DMS114 treated with DMSO at 0.1 percent for 48 hours (cell line): ENCODE measurements at regions not wholly inside any gene's neighbourhood (a gene's known extent, or its start where the extent isn't known, plus 50 kb on each side); places are given as distances from the start of the nearest gene placed in this dataset.
"Not testable (repeated sequence)": the region's sequence is repeated elsewhere in the genome, so short reads cannot be mapped to it uniquely, and the experiment has no call there.

Source experiments
- DNase-seq: peaks from one replicate; lab custom pipeline; 2025; ENCODE audit not compliant: unreplicated experiment; lab: John Stamatoyannopoulos, UW

GRCh38 chr10:3954615-3955014 is 169.6 kb upstream of the KLF6 start:
- DNase-seq: no peak

DNA sequence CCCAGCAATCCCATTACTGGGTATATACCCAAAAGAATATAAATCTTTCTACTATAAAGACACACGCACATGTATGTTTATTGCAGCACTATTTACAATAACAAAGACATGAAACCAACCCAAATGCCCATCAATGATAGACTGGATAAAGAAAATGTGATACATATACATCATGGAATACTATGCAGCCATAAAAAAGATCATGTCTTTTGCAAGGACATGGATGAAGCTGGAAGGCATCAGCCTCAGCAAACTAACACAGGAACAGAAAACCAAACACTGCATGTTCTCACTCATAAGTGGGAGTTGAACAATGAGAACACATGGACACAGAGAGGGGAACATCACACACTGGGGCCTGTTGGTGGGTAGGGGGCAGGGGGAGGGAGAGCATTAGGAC is 169.0 kb upstream of the KLF6 start:
- DNase-seq: not testable (repeated sequence)

GRCh38 chr10:3951993-3952392 is 167.0 kb upstream of the KLF6 start:
- no peak for DNase-seq

DNA sequence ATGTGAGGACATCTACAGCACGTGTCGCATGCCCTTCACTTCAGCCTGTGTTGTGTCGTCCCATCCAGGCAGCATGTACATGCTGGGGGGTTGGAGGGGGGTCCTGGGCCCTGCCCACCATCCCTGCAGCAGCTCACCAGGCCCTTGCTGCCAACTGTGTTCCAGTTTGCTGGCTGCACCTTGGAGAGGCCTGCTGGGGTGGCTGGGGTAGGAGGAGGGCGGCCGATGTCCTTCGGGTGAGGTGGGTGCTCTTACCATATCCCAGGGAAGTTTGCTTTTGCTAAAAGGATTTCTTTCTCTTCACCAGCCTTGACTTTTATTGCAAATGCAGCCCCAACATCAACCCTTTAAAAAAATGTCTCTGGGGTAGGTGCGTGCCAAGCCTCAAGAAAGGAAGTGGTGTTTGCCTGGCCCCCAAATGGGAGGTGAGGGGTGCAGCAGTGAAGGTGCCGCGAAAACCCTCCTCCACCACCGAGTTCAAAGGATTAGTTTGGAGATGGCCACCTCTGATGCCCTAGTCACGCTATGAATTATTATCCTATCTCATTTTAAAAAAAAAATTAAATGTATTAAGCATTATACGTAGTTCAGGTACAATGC is 165.8 kb upstream of the KLF6 start:
- no peak for DNase-seq

DNA sequence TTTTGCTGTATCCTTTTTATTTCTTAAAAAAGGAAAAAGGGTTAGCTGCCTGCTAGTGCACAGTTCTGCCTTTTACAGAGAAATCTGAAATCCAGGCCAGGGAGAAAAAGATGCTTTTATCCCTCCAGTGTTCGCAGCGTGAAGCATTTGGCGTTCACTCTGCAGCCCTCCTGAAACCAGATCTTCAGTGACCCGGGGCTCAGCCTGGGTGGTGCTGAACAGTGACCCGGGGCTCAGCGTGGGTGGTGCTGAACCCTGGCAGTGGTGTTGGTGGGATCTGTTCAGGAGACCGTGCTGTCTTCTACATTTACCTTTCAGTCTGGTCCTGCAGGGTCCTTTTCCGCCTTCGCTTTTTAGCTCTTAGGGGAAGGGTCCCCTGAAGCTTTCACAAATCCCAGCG is 164.7 kb upstream of the KLF6 start:
- no peak for DNase-seq

DNA sequence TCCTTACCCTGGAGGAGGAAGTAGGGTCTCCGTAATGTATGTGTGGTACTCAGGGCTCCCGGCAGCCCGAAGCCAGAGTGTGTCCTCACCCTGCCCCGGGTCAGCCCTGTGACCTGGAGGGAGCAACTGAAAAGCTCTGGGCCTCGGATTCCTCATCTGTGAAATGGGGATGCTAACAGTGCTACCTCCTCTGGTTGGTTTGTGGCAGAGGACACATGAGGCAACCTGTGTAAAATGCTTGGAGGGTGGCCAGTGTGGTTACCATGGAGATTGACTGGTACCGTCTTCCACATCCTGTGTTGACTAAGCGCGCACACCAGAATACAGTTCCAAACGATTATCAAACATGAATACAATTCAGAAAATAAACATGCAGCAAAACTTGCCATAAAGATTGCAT is 163.8 kb upstream of the KLF6 start:
- no peak for DNase-seq

DNA sequence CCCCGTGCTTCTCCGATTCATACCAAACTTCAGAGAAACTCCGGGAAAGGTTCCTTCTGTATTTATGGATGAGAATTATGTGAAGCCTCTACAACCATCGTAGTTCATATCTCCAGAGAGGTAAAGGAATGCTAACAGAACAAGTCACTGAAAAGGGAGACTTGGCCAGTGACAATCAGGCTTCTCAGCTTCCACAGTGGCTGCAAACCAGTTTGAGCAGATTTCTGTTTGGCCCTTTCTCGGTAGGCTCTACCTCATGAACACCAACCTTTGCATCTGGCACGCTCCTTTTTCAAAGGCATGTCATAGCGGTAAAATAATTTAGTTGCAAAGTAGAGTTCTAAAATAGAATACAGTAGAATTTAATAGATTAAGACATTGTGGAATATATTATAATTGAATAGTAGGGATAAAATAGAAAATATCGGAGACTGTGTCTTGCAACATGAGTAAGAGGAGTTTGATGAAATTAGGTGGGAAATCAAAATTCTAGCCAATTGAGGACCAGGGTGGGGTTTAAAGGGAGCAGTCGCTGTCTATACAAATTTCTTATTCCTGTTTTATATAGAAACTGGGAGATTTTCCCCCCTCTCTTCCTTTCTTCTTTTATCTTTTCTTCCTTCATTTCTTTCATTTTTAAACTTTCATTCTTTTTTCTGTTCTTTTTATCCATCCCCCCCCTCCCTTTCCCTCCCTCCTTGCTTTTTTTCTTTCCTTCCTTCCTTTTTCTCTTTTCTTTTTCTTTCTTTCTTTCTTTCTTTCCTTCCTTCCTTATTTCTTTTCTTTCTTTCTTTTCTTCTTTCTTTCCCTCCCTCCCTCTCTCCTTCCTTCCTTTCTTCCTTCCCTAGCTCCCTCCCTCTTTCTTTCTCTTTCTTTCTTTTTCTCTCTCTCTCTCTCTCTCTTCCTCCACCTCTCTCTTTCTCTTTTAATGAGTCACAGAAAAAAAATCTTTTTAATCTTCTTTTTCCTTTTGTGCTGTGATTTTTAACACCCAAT is 161.5 kb upstream of the KLF6 start:
- no peak for DNase-seq

DNA sequence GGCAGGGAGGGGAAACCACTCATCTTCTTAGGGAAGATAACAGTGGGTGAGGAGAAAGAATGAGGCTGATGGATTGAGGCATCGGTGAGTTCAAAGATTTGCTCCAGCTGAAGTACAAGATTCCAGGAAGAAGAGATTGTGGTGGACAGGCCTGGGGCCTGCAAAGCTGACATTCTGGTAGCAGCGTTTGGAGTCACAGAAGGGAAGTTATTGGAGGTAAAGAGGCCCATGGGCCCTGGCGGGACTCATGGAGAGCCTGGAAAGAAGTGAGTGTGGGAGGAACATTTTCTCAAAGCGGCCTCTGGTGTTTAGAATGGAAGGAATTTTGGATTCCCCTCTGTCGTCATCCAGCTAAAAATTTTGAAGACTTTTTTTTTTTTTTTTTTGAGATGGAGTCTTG is 160.0 kb upstream of the KLF6 start:
- no peak for DNase-seq

DNA sequence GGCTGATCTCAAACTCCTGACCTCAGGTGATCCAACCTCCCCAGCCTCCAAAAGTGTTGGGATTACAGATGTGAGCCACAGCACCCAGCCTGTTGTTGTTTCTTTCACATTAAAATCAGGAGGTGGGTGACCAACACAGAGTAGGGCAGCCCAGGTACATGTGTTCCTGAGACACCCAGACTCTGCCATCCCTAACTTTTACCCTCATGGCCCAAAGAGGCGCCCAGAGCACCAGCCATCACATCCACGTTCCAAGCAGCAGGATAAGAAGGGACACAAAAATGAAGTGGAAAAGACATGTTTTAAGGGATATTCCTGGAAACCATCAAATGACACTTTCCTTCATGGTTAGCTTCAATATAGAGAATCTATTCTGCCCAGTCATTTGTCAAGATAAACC is 159.6 kb upstream of the KLF6 start:
- DNase-seq: no peak

DNA sequence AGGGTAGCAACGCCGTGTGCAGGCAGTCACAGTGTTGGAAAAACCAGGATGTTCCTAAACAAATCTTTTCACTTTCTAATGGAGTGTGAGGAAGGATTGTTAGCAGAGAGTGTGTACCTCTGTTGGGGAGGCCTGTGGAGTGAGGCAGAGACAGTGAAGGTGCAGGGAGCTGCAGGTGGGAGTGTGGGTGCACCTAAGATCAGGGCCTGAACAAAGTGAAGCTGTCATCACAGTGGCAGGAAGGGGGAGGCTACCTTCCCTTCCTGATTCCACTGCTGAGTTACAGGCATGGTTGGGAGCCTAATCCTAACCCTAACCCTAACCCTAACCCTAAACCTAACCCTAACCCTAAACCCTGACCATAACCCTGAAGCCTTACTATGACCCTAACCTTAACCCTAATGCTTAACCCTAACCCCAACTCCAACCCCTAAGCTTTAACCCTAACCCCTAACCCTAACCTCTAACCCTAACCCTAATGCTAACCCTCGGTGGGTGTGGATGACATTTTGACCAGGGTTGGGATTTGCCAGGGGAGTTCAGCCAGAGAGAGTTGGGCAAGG is 158.8 kb upstream of the KLF6 start:
- no peak for DNase-seq

GRCh38 chr10:3942937-3943489 is 158.0 kb upstream of the KLF6 start:
- no peak for DNase-seq

DNA sequence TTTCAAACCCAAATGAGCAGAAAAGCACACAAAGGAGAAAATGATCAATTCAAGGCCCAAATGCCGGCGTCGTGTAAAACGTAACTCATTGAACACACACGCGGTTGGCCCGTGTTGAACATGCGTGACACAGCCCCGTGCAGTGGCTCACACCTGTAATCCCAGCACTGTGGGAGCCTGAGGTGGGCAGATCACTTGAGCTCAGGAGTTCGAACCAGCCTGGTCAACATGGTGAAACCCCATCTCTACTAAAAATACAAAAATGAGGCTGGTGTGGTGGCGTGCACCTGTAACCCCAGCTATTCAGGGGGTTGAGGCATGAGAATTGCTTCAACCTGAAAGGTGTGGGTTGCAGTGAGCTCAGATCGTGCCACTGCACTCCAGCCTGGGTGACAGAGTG is 156.7 kb upstream of the KLF6 start:
- DNase-seq: no peak

GRCh38 chr10:3936422-3937040 is 151.5 kb upstream of the KLF6 start:
- no peak for DNase-seq

DNA sequence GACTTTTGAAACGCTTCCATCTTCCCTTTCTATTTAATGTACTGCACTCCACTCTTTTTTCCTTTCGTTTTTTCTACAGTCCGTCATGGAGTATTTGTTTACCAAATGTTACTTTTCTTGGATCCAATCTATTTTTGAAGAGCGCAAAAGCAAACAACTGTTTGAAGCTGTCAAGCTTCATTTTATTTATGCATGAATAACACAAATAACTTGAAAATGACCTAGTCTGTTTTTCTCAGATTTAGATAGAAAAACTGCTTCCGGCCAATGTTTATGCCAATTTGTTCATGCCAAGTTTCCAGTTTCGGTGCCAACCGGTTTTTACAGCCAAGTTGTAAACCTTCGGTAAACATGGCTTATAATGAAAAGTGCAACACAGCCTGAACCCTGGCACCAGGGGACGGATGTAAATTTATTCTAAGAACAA is 150.9 kb upstream of the KLF6 start:
- DNase-seq: no peak

GRCh38 chr10:3935141-3935540 is 150.1 kb upstream of the KLF6 start:
- DNase-seq: no peak

- DNase-seq: no peak
These were observed 148.7 kb upstream of the KLF6 start for GRCh38 chr10:3933733-3934132.

- DNase-seq: no peak
These were observed 147.8 kb upstream of the KLF6 start for GRCh38 chr10:3932597-3933375.

DNA sequence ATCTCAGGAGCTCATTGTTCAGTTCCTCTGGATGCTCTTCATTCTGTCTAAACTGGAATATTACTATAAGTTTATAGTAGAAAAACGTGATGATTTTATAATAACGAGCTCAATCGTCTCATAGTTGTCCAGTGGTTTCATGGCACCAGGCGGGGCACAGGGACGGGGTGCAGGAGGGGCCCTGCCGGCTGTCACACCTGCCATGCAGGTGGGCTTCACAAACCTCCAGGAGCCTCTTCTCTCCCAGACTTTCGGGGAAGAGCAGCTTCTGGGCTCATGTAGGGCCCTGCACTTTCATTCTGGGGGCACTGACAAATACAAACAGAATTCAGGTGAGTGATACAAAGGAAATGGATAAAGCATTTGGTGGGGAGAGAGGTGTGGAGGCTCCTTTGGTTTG is 146.9 kb upstream of the KLF6 start:
- DNase-seq: no peak

- DNase-seq: no peak
These were observed 146.2 kb upstream of the KLF6 start for GRCh38 chr10:3931224-3931623.

DNA sequence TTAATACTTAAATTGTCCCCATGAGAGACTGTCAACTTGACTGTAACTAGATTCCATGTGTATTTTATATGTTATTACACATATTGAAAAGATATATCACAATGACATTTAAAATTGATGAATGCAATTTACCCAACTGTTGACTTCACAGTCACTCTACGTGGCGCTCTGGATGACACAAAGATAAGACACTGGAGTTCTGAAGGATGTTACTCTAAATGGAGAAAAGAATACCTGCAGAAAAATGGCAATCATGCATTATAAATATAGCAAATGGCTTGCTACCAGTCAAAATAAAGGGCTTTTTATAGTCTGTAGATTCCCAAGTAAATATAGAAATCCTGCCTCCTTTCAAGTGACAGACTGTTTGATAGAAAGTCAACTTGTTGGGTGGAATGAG is 143.6 kb upstream of the KLF6 start:
- no peak for DNase-seq

- no peak for DNase-seq
These were observed 143.1 kb upstream of the KLF6 start for GRCh38 chr10:3928078-3928477.
